ENCODE measurements at regions not wholly inside any gene's neighbourhood (a gene's known extent, or its start where the extent isn't known, plus 50 kb on each side); places are given as distances from the start of the nearest gene placed in this dataset.

- CTCF ChIA-PET = no interaction called here
- Histone ChIP-seq H3K36me3 (ENCODE audit: control insufficient read depth, insufficient read depth, low read length) (no peaks in the 10 kb centered on the region), H3K4me3 (ENCODE audit: low read depth, low read length) (no peak overlapping the region), H3K27me3 (ENCODE audit: control insufficient read depth, insufficient read depth, low read length) (no peaks in the 10 kb centered on the region)
- POLR2A ChIA-PET = no interaction called here
- no peak for DNase-seq (ENCODE audit: low read depth)
- TF ChIP-seq CTCF (IDR thresholded peaks at IDR 0.05; ENCODE audit: insufficient read depth, low read depth, low read length) = no peak
Measured at GRCh38 chr15:93185796-93186195, 96.8 kb upstream of the RGMA start.

GRCh38 chr15:93182703-93183205 lies 93.7 kb upstream of the RGMA start:
- TF ChIP-seq CTCF (IDR thresholded peaks at IDR 0.05; ENCODE audit: insufficient read depth, low read depth, low read length) = no peak
- Histone ChIP-seq H3K27me3 (ENCODE audit: control insufficient read depth, insufficient read depth, low read length) (no peaks in the 10 kb centered on the region), H3K4me3 (ENCODE audit: low read depth, low read length) (no peak overlapping the region), H3K36me3 (ENCODE audit: control insufficient read depth, insufficient read depth, low read length) (no peaks in the 10 kb centered on the region)
- CTCF ChIA-PET = no interaction called here
- no peak for DNase-seq (ENCODE audit: low read depth)
- POLR2A ChIA-PET = no interaction called here

- TF ChIP-seq CTCF (IDR thresholded peaks at IDR 0.05; ENCODE audit: insufficient read depth, low read depth, low read length) = no peak
- no peaks in the 10 kb centered on the region for H3K27me3 ChIP-seq (ENCODE audit: control insufficient read depth, insufficient read depth, low read length)
- no peak overlapping the region for H3K4me3 ChIP-seq (ENCODE audit: low read depth, low read length)
- H3K36me3 ChIP-seq (ENCODE audit: control insufficient read depth, insufficient read depth, low read length) = no peaks in the 10 kb centered on the region
- no peak for DNase-seq (ENCODE audit: low read depth)
- POLR2A ChIA-PET = no interaction called here
- CTCF ChIA-PET = no interaction called here
Measured at GRCh38 chr15:93180656-93181055, 91.6 kb upstream of the RGMA start.

GRCh38 chr15:93180128-93180527 lies 91.1 kb upstream of the RGMA start:
- Histone ChIP-seq H3K36me3 (ENCODE audit: control insufficient read depth, insufficient read depth, low read length) (no peaks in the 10 kb centered on the region), H3K27me3 (ENCODE audit: control insufficient read depth, insufficient read depth, low read length) (no peaks in the 10 kb centered on the region), H3K4me3 (ENCODE audit: low read depth, low read length) (no peak overlapping the region)
- CTCF ChIA-PET = no interaction called here
- POLR2A ChIA-PET = no interaction called here
- DNase-seq (ENCODE audit: low read depth) = no peak
- no peak for TF ChIP-seq CTCF (IDR thresholded peaks at IDR 0.05; ENCODE audit: insufficient read depth, low read depth, low read length)

GRCh38 chr15:93179700-93180102 lies 90.7 kb upstream of the RGMA start:
- Histone ChIP-seq H3K27me3 (ENCODE audit: control insufficient read depth, insufficient read depth, low read length) (no peaks in the 10 kb centered on the region), H3K36me3 (ENCODE audit: control insufficient read depth, insufficient read depth, low read length) (no peaks in the 10 kb centered on the region), H3K4me3 (ENCODE audit: low read depth, low read length) (no peak overlapping the region)
- no peak for TF ChIP-seq CTCF (IDR thresholded peaks at IDR 0.05; ENCODE audit: insufficient read depth, low read depth, low read length)
- DNase-seq (ENCODE audit: low read depth) = no peak
- ChIA-PET POLR2A (no interaction called here), CTCF (no interaction called here)

Measured in BJ (cell line).